ENCODE measurements at regions not wholly inside any gene's neighbourhood (a gene's known extent, or its start where the extent isn't known, plus 50 kb on each side); places are given as distances from the start of the nearest gene placed in this dataset.
"Not testable (repeated sequence)": the region's sequence is repeated elsewhere in the genome, so short reads cannot be mapped to it uniquely, and the experiment has no call there.

- Histone ChIP-seq H3K36me3 (no peaks in the 10 kb centered on the region), H3K27ac (no peak overlapping the region), H3K4me1 (no peaks in the 10 kb centered on the region), H3K4me3 (no peak overlapping the region), H3K9me3 (no peaks in the 10 kb centered on the region), H3K27me3 (no peaks in the 10 kb centered on the region)
- intact Hi-C loops (cut with DNase I), result no loop called here
- no peak for DNase-seq
- 85 to 88% methylated on average over 7 of the region's 7 CpGs for WGBS, 2 donors
- TF ChIP-seq POLR2AphosphoS5 (IDR thresholded peaks at IDR 0.05) (peak in 1 of 4 donors; percentile 16), CTCF (IDR thresholded peaks at IDR 0.05) (no peak)
Observed at GRCh38 chr6:166705069-166705468, 78.0 kb upstream of the RPS6KA2 start.

- WGBS, 2 donors, result 84 to 87% methylated on average over 7 of the region's 7 CpGs
- no peak for DNase-seq
- no peaks in the 10 kb centered on the region for H3K9me3 ChIP-seq
Observed at GRCh38 chr6:166704171-166704570, 77.1 kb upstream of the RPS6KA2 start.

GRCh38 chr6:166703149-166703710 lies 76.2 kb upstream of the RPS6KA2 start:
- 46 to 76% methylated on average over 8 of the region's 8 CpGs for WGBS, 2 donors
- intact Hi-C loops (cut with DNase I), result no loop called here
- no peak for TF ChIP-seq CTCF (IDR thresholded peaks at IDR 0.05)
- Histone ChIP-seq H3K4me3 (no peak overlapping the region), H3K9me3 (peaks cover 0 to 2% (median 0%) of the 10 kb centered on the region in 4 donors), H3K36me3 (no peaks in the 10 kb centered on the region), H3K27me3 (no peaks in the 10 kb centered on the region), H3K27ac (no peak overlapping the region), H3K4me1 (no peaks in the 10 kb centered on the region)
- no peak for DNase-seq

More at GRCh38 chr6:166704171-166704570, 77.1 kb upstream of the RPS6KA2 start:
- Histone ChIP-seq H3K27me3 (no peaks in the 10 kb centered on the region), H3K4me3 (no peak overlapping the region), H3K27ac (no peak overlapping the region), H3K36me3 (no peaks in the 10 kb centered on the region), H3K4me1 (no peaks in the 10 kb centered on the region)
- intact Hi-C loops (cut with DNase I), result no loop called here
- TF ChIP-seq EP300 (IDR thresholded peaks at IDR 0.05) (no peak), CTCF (IDR thresholded peaks at IDR 0.05) (no peak), POLR2AphosphoS5 (IDR thresholded peaks at IDR 0.05) (no peak), POLR2A (IDR thresholded peaks at IDR 0.05) (no peak)

GRCh38 chr6:166701424-166701823 lies 74.4 kb upstream of the RPS6KA2 start:
- H3K27ac ChIP-seq; H3K9me3 ChIP-seq; H3K36me3 ChIP-seq; H3K27me3 ChIP-seq; H3K4me3 ChIP-seq; intact Hi-C loops (cut with DNase I); H3K4me1 ChIP-seq; DNase-seq: not testable (repeated sequence)
- WGBS, 2 donors, result 81 to 89% methylated on average over 8 of the region's 8 CpGs

GRCh38 chr6:166700871-166701270 lies 73.8 kb upstream of the RPS6KA2 start:
- H3K27ac ChIP-seq; H3K4me3 ChIP-seq; H3K27me3 ChIP-seq; intact Hi-C loops (cut with DNase I); H3K4me1 ChIP-seq; H3K9me3 ChIP-seq; DNase-seq; H3K36me3 ChIP-seq: not testable (repeated sequence)
- 33 to 61% methylated on average over 3 of the region's 3 CpGs for WGBS, 2 donors

- 74 to 89% methylated on average over 4 of the region's 4 CpGs for WGBS, 2 donors
- DNase-seq, result no peak
- Histone ChIP-seq H3K4me1 (peaks cover 0 to 2% (median 0%) of the 10 kb centered on the region in 4 donors), H3K9me3 (peaks cover 0 to 2% (median 0%) of the 10 kb centered on the region in 4 donors), H3K4me3 (no peak overlapping the region), H3K27ac (no peak overlapping the region), H3K27me3 (no peaks in the 10 kb centered on the region), H3K36me3 (no peaks in the 10 kb centered on the region)
- TF ChIP-seq EP300 (IDR thresholded peaks at IDR 0.05), result no peak
- no peak for TF ChIP-seq POLR2AphosphoS5 (IDR thresholded peaks at IDR 0.05)
- TF ChIP-seq CTCF (IDR thresholded peaks at IDR 0.05), result no peak
- TF ChIP-seq POLR2A (IDR thresholded peaks at IDR 0.05), result no peak
- intact Hi-C loops (cut with DNase I), result loop anchor here (10.0 kb wide), 1 partner anchor 232 kb away; no protein-coding TSS in a partner anchor
Observed at GRCh38 chr6:166697113-166697512, 70.1 kb upstream of the RPS6KA2 start.
